KMS-11 (cell line): ENCODE measurements at regions not wholly inside any gene's neighbourhood (a gene's known extent, or its start where the extent isn't known, plus 50 kb on each side); places are given as distances from the start of the nearest gene placed in this dataset.

ENCODE experiments used
- H2AFZ ChIP-seq: fragments of 200-600 bp; sonication (generic); 2 replicates; pipeline ENCODE4 v1.6.1; 2016; ENCODE audit warnings: antibody characterized with exemption, mixed run types, low read depth
- H3K27ac ChIP-seq: fragments of 200-600 bp; sonication (generic); 2 replicates; pipeline ENCODE4 v1.6.1; 2016; ENCODE audit warnings: mild to moderate bottlenecking, mixed run types
- H3K27me3 ChIP-seq: fragments of 200-600 bp; sonication (generic); 2 replicates; pipeline ENCODE4 v1.6.1; 2017; ENCODE audit warnings: mild to moderate bottlenecking, low read depth, mixed run types, moderate library complexity; ENCODE audit not compliant: insufficient read depth
- H3K36me3 ChIP-seq: fragments of 200-600 bp; sonication (generic); 2 replicates; pipeline ENCODE4 v1.6.1; 2017; ENCODE audit warnings: mild to moderate bottlenecking, mixed run types; ENCODE audit not compliant: insufficient read depth
- H3K4me1 ChIP-seq: fragments of 200-600 bp; sonication (generic); 2 replicates; pipeline ENCODE4 v1.6.1; 2016; ENCODE audit warnings: mild to moderate bottlenecking, low read depth, mixed run types; ENCODE audit not compliant: poor library complexity, severe bottlenecking
- H3K4me2 ChIP-seq: fragments of 200-600 bp; sonication (generic); 2 replicates; pipeline ENCODE4 v1.7.0; 2016; ENCODE audit warnings: mild to moderate bottlenecking, mixed run types
- H3K4me3 ChIP-seq: fragments of 200-600 bp; sonication (generic); IDR thresholded peaks from 2 replicates; pipeline ENCODE4 v1.6.1; 2017; ENCODE audit warnings: low read depth, low read length, mixed read lengths; ENCODE audit not compliant: insufficient read depth
- H3K79me2 ChIP-seq: fragments of 200-600 bp; sonication (generic); 2 replicates; pipeline ENCODE4 v1.6.1; 2016; ENCODE audit warnings: low read depth, mixed run types; ENCODE audit not compliant: insufficient read depth
- H3K9ac ChIP-seq: fragments of 200-600 bp; sonication (generic); 2 replicates; pipeline ENCODE4 v1.6.1; 2016; ENCODE audit warnings: mild to moderate bottlenecking, mixed run types
- H4K20me1 ChIP-seq: fragments of 200-600 bp; sonication (generic); 2 replicates; pipeline ENCODE4 v1.6.1; 2016; ENCODE audit warnings: mild to moderate bottlenecking, mixed run types; ENCODE audit not compliant: insufficient read depth
- TF ChIP-seq, protein P1 (sequence below): fragments of 200-600 bp; sonication (generic); conservative IDR thresholded peaks from 2 replicates; pipeline ENCODE4 v1.6.1; 2017; ENCODE audit warnings: low read depth, mild to moderate bottlenecking, antibody characterized with exemption, low read length, moderate library complexity, mixed read lengths

- TF ChIP-seq, protein P1, sequence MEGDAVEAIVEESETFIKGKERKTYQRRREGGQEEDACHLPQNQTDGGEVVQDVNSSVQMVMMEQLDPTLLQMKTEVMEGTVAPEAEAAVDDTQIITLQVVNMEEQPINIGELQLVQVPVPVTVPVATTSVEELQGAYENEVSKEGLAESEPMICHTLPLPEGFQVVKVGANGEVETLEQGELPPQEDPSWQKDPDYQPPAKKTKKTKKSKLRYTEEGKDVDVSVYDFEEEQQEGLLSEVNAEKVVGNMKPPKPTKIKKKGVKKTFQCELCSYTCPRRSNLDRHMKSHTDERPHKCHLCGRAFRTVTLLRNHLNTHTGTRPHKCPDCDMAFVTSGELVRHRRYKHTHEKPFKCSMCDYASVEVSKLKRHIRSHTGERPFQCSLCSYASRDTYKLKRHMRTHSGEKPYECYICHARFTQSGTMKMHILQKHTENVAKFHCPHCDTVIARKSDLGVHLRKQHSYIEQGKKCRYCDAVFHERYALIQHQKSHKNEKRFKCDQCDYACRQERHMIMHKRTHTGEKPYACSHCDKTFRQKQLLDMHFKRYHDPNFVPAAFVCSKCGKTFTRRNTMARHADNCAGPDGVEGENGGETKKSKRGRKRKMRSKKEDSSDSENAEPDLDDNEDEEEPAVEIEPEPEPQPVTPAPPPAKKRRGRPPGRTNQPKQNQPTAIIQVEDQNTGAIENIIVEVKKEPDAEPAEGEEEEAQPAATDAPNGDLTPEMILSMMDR = no peak
- no peaks in the 10 kb centered on the region for H3K36me3 ChIP-seq
- H2AFZ ChIP-seq = no peak overlapping the region
- H4K20me1 ChIP-seq = no peaks in the 10 kb centered on the region
- no peak overlapping the region; the same call in 1 of the 2 replicates for H3K4me2 ChIP-seq
- no peaks in the 10 kb centered on the region for H3K27me3 ChIP-seq
- peaks cover 12% of the 10 kb centered on the region for H3K4me1 ChIP-seq
- no peak overlapping the region for H3K27ac ChIP-seq
- H3K79me2 ChIP-seq = no peaks in the 10 kb centered on the region
- no peak overlapping the region for H3K9ac ChIP-seq
- H3K4me3 ChIP-seq = no peak overlapping the region
Observed at GRCh38 chr1:191358724-191359123, 799.5 kb upstream of the RGS18 start.

DNA sequence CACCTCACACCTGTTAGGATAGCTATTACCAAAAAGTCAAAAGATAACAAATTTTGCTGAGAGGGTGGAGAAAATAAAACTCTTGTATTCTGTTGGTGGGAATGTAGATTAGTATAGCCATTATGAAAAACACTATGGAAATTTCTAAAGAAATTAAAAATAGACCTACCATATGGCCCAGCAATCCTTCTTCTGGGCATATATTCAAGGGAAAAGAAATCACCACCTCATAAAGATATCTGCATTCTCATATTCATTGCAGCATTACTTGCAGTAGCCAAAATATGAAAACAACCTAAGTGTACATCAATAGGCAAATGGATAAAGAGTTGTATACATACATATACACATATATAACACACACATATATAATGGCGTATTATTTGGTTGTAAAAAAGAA lies 791.6 kb upstream of the RGS18 start:
- Histone ChIP-seq H3K4me1 (no peaks in the 10 kb centered on the region), H3K36me3 (no peaks in the 10 kb centered on the region)
- TF ChIP-seq, protein P1 = no peak

GRCh38 chr1:191368891-191369654 lies 789.2 kb upstream of the RGS18 start:
- TF ChIP-seq, protein P1 = no peak
- Histone ChIP-seq H3K79me2 (no peaks in the 10 kb centered on the region), H3K4me1 (no peaks in the 10 kb centered on the region), H3K27me3 (no peaks in the 10 kb centered on the region), H3K4me2 (no peak overlapping the region), H3K9ac (no peak overlapping the region), H3K36me3 (no peaks in the 10 kb centered on the region), H3K27ac (no peak overlapping the region), H2AFZ (no peak overlapping the region), H4K20me1 (no peaks in the 10 kb centered on the region), H3K4me3 (no peak overlapping the region)

More for the DNA sequence above, 791.6 kb upstream of the RGS18 start:
- H3K4me2 ChIP-seq = no peak overlapping the region
- no peaks in the 10 kb centered on the region for H4K20me1 ChIP-seq
- H3K9ac ChIP-seq = no peak overlapping the region
- no peak overlapping the region for H2AFZ ChIP-seq
- no peak overlapping the region for H3K27ac ChIP-seq
- no peak overlapping the region for H3K4me3 ChIP-seq
- H3K27me3 ChIP-seq = no peaks in the 10 kb centered on the region
- H3K79me2 ChIP-seq = no peaks in the 10 kb centered on the region

GRCh38 chr1:191371626-191372025 lies 786.6 kb upstream of the RGS18 start:
- H3K27ac ChIP-seq = no peak overlapping the region
- no peaks in the 10 kb centered on the region for H3K79me2 ChIP-seq
- H4K20me1 ChIP-seq = no peaks in the 10 kb centered on the region
- TF ChIP-seq, protein P1 = no peak
- H3K4me1 ChIP-seq = no peaks in the 10 kb centered on the region
- no peak overlapping the region for H3K4me2 ChIP-seq
- no peak overlapping the region for H3K4me3 ChIP-seq
- H3K9ac ChIP-seq = no peak overlapping the region
- H3K27me3 ChIP-seq = no peaks in the 10 kb centered on the region
- no peak overlapping the region for H2AFZ ChIP-seq
- H3K36me3 ChIP-seq = no peaks in the 10 kb centered on the region
